IMR-90 (cell line): ENCODE measurements at regions not wholly inside any gene's neighbourhood (a gene's known extent, or its start where the extent isn't known, plus 50 kb on each side); places are given as distances from the start of the nearest gene placed in this dataset.

Source experiments
- ATAC-seq: fragments of 200-7000 bp; cut with Tn5 transposase; 2 replicates; pipeline ENCODE4 v1.9.1; 2020; ENCODE audit warnings: low read depth, mild to moderate bottlenecking, moderate library complexity
- BruUV-seq: library from RNA; stranded (reverse); fragments of 400-500 nt; replicated peaks from 2 replicates; lab custom pipeline; 2021; lab: Mats Ljungman, UMichigan
- CTCF ChIA-PET: fragments of 300-600 bp; formaldehyde crosslinking; extraction: SDS; loops from one replicate; lab custom pipeline; 2021; ENCODE audit warnings: antibody characterized with exemption; lab: Yijun Ruan, JAX
- POLR2A ChIA-PET: fragments of 300-600 bp; sonication (Branson Sonifier 250); formaldehyde crosslinking; loops from one replicate; lab custom pipeline; 2022; ENCODE audit warnings: antibody characterized with exemption; ENCODE audit not compliant: unreplicated experiment; lab: Charles Lee
- DNase-seq: peaks from one replicate; pipeline ENCODE4 v3.0.0; 2013
- H2AFZ ChIP-seq: replicated peaks from 2 replicates; pipeline ENCODE3; 2013; ENCODE audit warnings: low read length, mild to moderate bottlenecking; ENCODE audit not compliant: poor library complexity
- H2AK5ac ChIP-seq: 2 replicates; pipeline ENCODE4 v1.6.1; 2013; ENCODE audit warnings: low read depth, low read length, inconsistent platforms
- H2AK9ac ChIP-seq: replicated peaks from 2 replicates; pipeline ENCODE3; 2013; ENCODE audit warnings: mild to moderate bottlenecking, low read depth, low read length, moderate library complexity; ENCODE audit not compliant: poor library complexity
- H2BK120ac ChIP-seq: 2 replicates; pipeline ENCODE4 v1.6.1; 2013; ENCODE audit warnings: low read depth, low read length, inconsistent platforms
- H2BK15ac ChIP-seq: 3 replicates; pipeline ENCODE4 v1.6.1; 2013; ENCODE audit warnings: low read depth, low read length, inconsistent platforms
- H2BK20ac ChIP-seq: 2 replicates; pipeline ENCODE4 v1.6.1; 2013; ENCODE audit warnings: low read depth, mild to moderate bottlenecking, inconsistent platforms, low read length, moderate library complexity
- H2BK5ac ChIP-seq: 2 replicates; pipeline ENCODE4 v1.6.1; 2013; ENCODE audit warnings: mild to moderate bottlenecking, low read depth, low read length, inconsistent platforms; ENCODE audit not compliant: poor library complexity, severe bottlenecking
- H3K14ac ChIP-seq: replicated peaks from 2 replicates; pipeline ENCODE4 v1.6.1; 2013; ENCODE audit warnings: low read depth, low read length, inconsistent platforms
- H3K18ac ChIP-seq: 2 replicates; pipeline ENCODE4 v1.6.1; 2013; ENCODE audit warnings: low read depth, low read length, control low read depth
- H3K23ac ChIP-seq: 2 replicates; pipeline ENCODE4 v1.6.1; 2013; ENCODE audit warnings: low read depth, low read length, inconsistent platforms
- H3K27ac ChIP-seq: 2 replicates; pipeline ENCODE4 v1.5.1; 2013; ENCODE audit warnings: mild to moderate bottlenecking, control low read depth, low read length; ENCODE audit not compliant: insufficient read depth
- H3K27me3 ChIP-seq: 2 replicates; pipeline ENCODE4 v1.6.1; 2013; ENCODE audit warnings: low read length; ENCODE audit not compliant: control insufficient read depth, insufficient read depth
- H3K36me3 ChIP-seq: 2 replicates; pipeline ENCODE4 v1.6.1; 2013; ENCODE audit warnings: low read length, mixed read lengths; ENCODE audit not compliant: control insufficient read depth, insufficient read depth
- H3K4ac ChIP-seq: 2 replicates; pipeline ENCODE4 v1.6.1; 2013; ENCODE audit warnings: low read depth, low read length, inconsistent platforms
- H3K4me1 ChIP-seq: 2 replicates; pipeline ENCODE4 v1.6.1; 2013; ENCODE audit warnings: low read length, mixed read lengths; ENCODE audit not compliant: control insufficient read depth, insufficient read depth
- H3K4me2 ChIP-seq: 2 replicates; pipeline ENCODE4 v1.6.1; 2013; ENCODE audit warnings: low read depth, mild to moderate bottlenecking, control low read depth, low read length, moderate library complexity
- H3K4me3 ChIP-seq: 2 replicates; pipeline ENCODE4 v1.5.1; 2013; ENCODE audit warnings: low read depth, mild to moderate bottlenecking, control low read depth, low read length, moderate library complexity; ENCODE audit not compliant: insufficient read depth
- H3K56ac ChIP-seq: 2 replicates; pipeline ENCODE4 v1.6.1; 2013; ENCODE audit warnings: low read length, inconsistent platforms; ENCODE audit not compliant: insufficient read depth; ENCODE audit errors: extremely low read depth
- H3K79me1 ChIP-seq, 2 experiments: 2 replicates each; pipeline ENCODE4 v1.6.1; 2013; ENCODE audit warnings: low read length in 2 of 2, inconsistent platforms in 1 of 2, low read depth in 1 of 2
- H3K9ac ChIP-seq: 2 replicates; pipeline ENCODE4 v1.6.1; 2013; ENCODE audit warnings: low read depth, low read length, control low read depth
- H3K9me1 ChIP-seq: 2 replicates; pipeline ENCODE4 v1.6.1; 2013; ENCODE audit warnings: low read length, inconsistent platforms; ENCODE audit not compliant: insufficient read depth
- H3K9me3 ChIP-seq: 2 replicates; pipeline ENCODE4 v1.6.1; 2013; ENCODE audit warnings: low read length; ENCODE audit not compliant: control insufficient read depth, insufficient read depth
- H4K20me1 ChIP-seq: 2 replicates; pipeline ENCODE4 v1.6.1; 2013; ENCODE audit warnings: low read length, inconsistent platforms; ENCODE audit not compliant: insufficient read depth
- H4K5ac ChIP-seq: 2 replicates; pipeline ENCODE4 v1.6.1; 2013; ENCODE audit warnings: mild to moderate bottlenecking, low read depth, low read length, control low read depth
- H4K8ac ChIP-seq, 2 experiments: 2 replicates each; pipeline ENCODE4 v1.6.1; 2013; ENCODE audit warnings: low read depth in 2 of 2, low read length in 2 of 2, control low read depth in 1 of 2, inconsistent platforms in 1 of 2
- H4K91ac ChIP-seq: 2 replicates; pipeline ENCODE4 v1.6.1; 2013; ENCODE audit warnings: low read depth, low read length, inconsistent platforms; ENCODE audit not compliant: insufficient read depth
- BHLHE40 ChIP-seq: fragments of 150-350 bp; IDR thresholded peaks from 2 replicates; pipeline ENCODE4 v1.6.1; 2016; ENCODE audit warnings: mild to moderate bottlenecking, low read depth, low read length
- CEBPB ChIP-seq: IDR thresholded peaks from 2 replicates; pipeline ENCODE4 v1.6.1; 2012; ENCODE audit warnings: low read depth, low read length, improper control_type of control experiment
- CHD1 ChIP-seq: IDR thresholded peaks from 2 replicates; pipeline ENCODE4 v1.6.1; 2012; ENCODE audit warnings: low read depth, low read length, improper control_type of control experiment
- CTCF ChIP-seq: conservative IDR thresholded peaks from 2 replicates; pipeline ENCODE4 v1.5.1; 2012; ENCODE audit warnings: mild to moderate bottlenecking, low read depth, low read length, improper control_type of control experiment
- ELK1 ChIP-seq: fragments of 150-350 bp; IDR thresholded peaks from 2 replicates; pipeline ENCODE4 v1.6.1; 2016; ENCODE audit warnings: low read depth, mild to moderate bottlenecking, low read length, moderate library complexity, borderline replicate concordance
- FOS ChIP-seq: fragments of 150-350 bp; IDR thresholded peaks from 2 replicates; pipeline ENCODE4 v1.6.1; 2016; ENCODE audit warnings: low read depth, low read length
- MAFK ChIP-seq: IDR thresholded peaks from 2 replicates; pipeline ENCODE4 v1.6.1; 2012; ENCODE audit warnings: low read depth, low read length, improper control_type of control experiment
- MAZ ChIP-seq: IDR thresholded peaks from 2 replicates; pipeline ENCODE4 v1.6.1; 2012; ENCODE audit warnings: low read depth, mild to moderate bottlenecking, low read length, improper control_type of control experiment, moderate library complexity, borderline replicate concordance
- MXI1 ChIP-seq: IDR thresholded peaks from 2 replicates; pipeline ENCODE4 v1.6.1; 2012; ENCODE audit warnings: low read depth, mild to moderate bottlenecking, low read length, moderate library complexity, borderline replicate concordance
- NFE2L2 ChIP-seq: fragments of 150-350 bp; IDR thresholded peaks from 2 replicates; pipeline ENCODE4 v1.6.1; 2016; ENCODE audit warnings: low read depth, mild to moderate bottlenecking, low read length
- POLR2A ChIP-seq: IDR thresholded peaks from 2 replicates; pipeline ENCODE4 v1.6.1; 2012; ENCODE audit warnings: mild to moderate bottlenecking, low read depth, low read length
- RAD21 ChIP-seq: IDR thresholded peaks from 2 replicates; pipeline ENCODE4 v1.6.1; 2012; ENCODE audit warnings: low read length, improper control_type of control experiment
- RCOR1 ChIP-seq: IDR thresholded peaks from 2 replicates; pipeline ENCODE4 v1.6.1; 2012; ENCODE audit warnings: mild to moderate bottlenecking, low read length, improper control_type of control experiment; ENCODE audit not compliant: insufficient replicate concordance
- RFX5 ChIP-seq: IDR thresholded peaks from 2 replicates; pipeline ENCODE4 v1.8.0; 2012; ENCODE audit warnings: low read depth, mild to moderate bottlenecking, low read length, moderate library complexity
- SMC3 ChIP-seq: fragments of 150-350 bp; IDR thresholded peaks from 2 replicates; pipeline ENCODE4 v1.6.1; 2016; ENCODE audit warnings: low read depth, mild to moderate bottlenecking, antibody characterized with exemption, low read length, moderate library complexity
- USF2 ChIP-seq: fragments of 150-350 bp; IDR thresholded peaks from 2 replicates; pipeline ENCODE4 v1.6.1; 2017; ENCODE audit warnings: mild to moderate bottlenecking, antibody characterized with exemption, low read length, low read depth
- WGBS, 2 experiments: methylation state at CpG; one replicate each; pipeline versions ENCODE4 v1.1.5 to v1.1.7; 2013; ENCODE audit warnings: missing lambda C conversion rate in 2 of 2; ENCODE audit not compliant: insufficient read length in 1 of 2; ENCODE audit errors: extremely low coverage in 2 of 2; 5-methylcytosine and 5-hydroxymethylcytosine counted together
- dilution Hi-C: fragments of 300-500 bp; cut with HindIII; formaldehyde crosslinking; loops from one replicate; pipeline ENCODE4 v1.14.3; 2018; ENCODE audit warnings: low sequenced_read_pairs; ENCODE audit not compliant: unreplicated experiment
- in situ Hi-C: fragments of 300-500 bp; cut with MboI; formaldehyde crosslinking; loops from 3 replicates; pipeline ENCODE4 v1.14.3; 2019; ENCODE audit warnings: low sequenced_read_pairs, inconsistent platforms, mixed read lengths
- intact Hi-C: fragments of 100-400 bp; cut with micrococcal nuclease; formaldehyde crosslinking; loops from 2 replicates; pipeline ENCODE4 v1.10.0; 2022

- no peak for ATAC-seq
- POLR2A ChIA-PET: no interaction called here
- Histone ChIP-seq H2BK120ac (no peak overlapping the region), H4K20me1 (0 out of 2 replicates have a peak, but pooled peaks cover 4% of the 10 kb centered on the region), H4K5ac (no peak overlapping the region), H2AK9ac (no peak overlapping the region), H3K9ac (no peak overlapping the region), H3K79me1 (peaks cover 4 to 12% of the 10 kb centered on the region in 2 experiments; a peak in 2 of 4 replicates), H3K27me3 (no peaks in the 10 kb centered on the region), H2BK15ac (no peak overlapping the region), H4K8ac (no peak overlapping the region), H2BK20ac (no peak overlapping the region), H3K18ac (no peak overlapping the region), H2AFZ (no peak overlapping the region), H3K9me3 (no peaks in the 10 kb centered on the region), H3K9me1 (0 out of 2 replicates have a peak, but pooled peaks cover 2% of the 10 kb centered on the region), H3K23ac (no peak overlapping the region), H4K91ac (no peak overlapping the region), H3K14ac (no peak overlapping the region), H3K36me3 (no peaks in the 10 kb centered on the region), H3K4ac (no peak overlapping the region), H3K4me3 (no peak overlapping the region), H2BK5ac (no peak overlapping the region), H3K4me1 (no peaks in the 10 kb centered on the region), H3K56ac (no peak overlapping the region), H3K4me2 (no peak overlapping the region), H2AK5ac (no peak overlapping the region), H3K27ac (no peak overlapping the region)
- no peak for DNase-seq
- intact Hi-C loops: no loop called here
- in situ Hi-C loops: no loop called here
- no CpG with 5 or more reads among the region's 3 CpGs for WGBS, 2 experiments
- BruUV-seq: no TSS peak
- no peak for TF ChIP-seq NFE2L2
- TF ChIP-seq CTCF: no peak
- no peak for TF ChIP-seq MAFK
- TF ChIP-seq SMC3: no peak
- no peak for TF ChIP-seq MAZ
- no peak for TF ChIP-seq RCOR1
- TF ChIP-seq CHD1: no peak
- no peak for TF ChIP-seq BHLHE40
- TF ChIP-seq MXI1: no peak
- no peak for TF ChIP-seq RFX5
- TF ChIP-seq ELK1: no peak
- no peak for TF ChIP-seq CEBPB
- TF ChIP-seq USF2: no peak
- no peak for TF ChIP-seq FOS
- TF ChIP-seq RAD21: no peak
- TF ChIP-seq POLR2A: no peak
- dilution Hi-C loops: no loop called here
- CTCF ChIA-PET: interaction anchor here (0.9 kb wide), 1 partner anchor 20 kb away, joined by 3 read pairs; no protein-coding TSS in a partner anchor
These were observed 191.0 kb downstream of the C11orf91 start for GRCh38 chr11:33509632-33510031.
